GM21367 (cell line): ENCODE measurements at regions not wholly inside any gene's neighbourhood (a gene's known extent, or its start where the extent isn't known, plus 50 kb on each side); places are given as distances from the start of the nearest gene placed in this dataset.
A peak's percentile ranks its signal among the peaks of the same experiment; 100 is the strongest.

Experiments used
- ATAC-seq: cut with Tn5 transposase; IDR thresholded peaks from one replicate; pipeline ENCODE4 v1.9.1; 2021; ENCODE audit not compliant: unreplicated experiment

DNA sequence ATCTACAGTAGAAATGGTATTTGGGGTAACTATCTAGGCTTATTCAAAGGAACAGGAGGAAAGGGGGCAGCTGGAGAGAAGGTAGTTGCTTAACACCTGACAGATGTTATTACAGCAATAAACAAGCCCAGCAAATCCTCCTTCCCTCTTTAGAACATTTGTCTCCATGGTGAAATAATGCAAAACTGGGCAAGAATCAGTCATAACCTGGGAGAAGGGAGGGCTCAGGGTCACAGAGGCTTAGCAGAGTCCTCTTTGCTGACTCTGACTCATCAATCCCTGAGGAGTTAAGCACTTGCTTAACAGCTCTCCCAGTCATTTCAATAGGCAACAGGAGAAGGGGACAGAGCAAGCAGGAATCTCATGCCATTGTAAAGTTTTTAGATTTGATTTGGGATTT, 230.3 kb downstream of the IBTK start:
- ATAC-seq, result no peak

DNA sequence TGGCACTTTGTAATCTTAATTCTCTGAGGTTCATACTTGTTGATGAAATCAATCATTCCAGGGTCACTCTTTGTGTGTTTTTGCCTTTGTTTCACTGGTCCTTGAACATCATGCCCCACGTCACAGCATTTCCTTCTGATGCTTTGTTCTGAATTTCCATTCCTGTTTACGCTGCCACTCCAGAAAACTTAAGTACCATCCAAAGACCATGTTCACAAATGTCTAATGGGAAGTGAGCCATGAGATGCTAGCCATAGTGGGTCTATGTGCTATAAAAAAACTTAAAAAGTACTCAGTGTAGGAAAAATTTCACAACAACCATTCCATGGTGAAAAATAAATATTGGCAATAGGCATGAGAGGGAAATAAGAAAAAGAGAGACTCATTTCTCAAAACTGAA, 232.0 kb downstream of the IBTK start:
- ATAC-seq, result no peak

DNA sequence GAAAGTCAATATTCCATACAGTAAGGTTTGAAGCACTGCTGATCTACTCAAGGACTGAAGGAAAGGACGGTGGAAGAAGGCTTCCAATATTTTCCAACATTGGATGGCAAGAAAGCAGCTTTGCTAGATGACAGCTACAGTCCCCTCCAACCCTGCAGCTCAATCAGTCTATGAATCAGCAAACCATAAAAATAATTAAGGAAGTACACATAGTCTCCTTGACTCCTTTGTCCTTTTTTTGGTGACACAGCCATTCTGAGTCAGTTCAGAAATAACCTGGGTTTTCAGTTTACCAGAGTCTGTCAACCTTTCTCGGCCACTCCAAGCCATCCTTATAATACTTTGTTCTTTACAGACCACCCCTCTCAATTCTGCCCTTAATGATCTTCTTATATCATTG, 232.5 kb downstream of the IBTK start:
- no peak for ATAC-seq

DNA sequence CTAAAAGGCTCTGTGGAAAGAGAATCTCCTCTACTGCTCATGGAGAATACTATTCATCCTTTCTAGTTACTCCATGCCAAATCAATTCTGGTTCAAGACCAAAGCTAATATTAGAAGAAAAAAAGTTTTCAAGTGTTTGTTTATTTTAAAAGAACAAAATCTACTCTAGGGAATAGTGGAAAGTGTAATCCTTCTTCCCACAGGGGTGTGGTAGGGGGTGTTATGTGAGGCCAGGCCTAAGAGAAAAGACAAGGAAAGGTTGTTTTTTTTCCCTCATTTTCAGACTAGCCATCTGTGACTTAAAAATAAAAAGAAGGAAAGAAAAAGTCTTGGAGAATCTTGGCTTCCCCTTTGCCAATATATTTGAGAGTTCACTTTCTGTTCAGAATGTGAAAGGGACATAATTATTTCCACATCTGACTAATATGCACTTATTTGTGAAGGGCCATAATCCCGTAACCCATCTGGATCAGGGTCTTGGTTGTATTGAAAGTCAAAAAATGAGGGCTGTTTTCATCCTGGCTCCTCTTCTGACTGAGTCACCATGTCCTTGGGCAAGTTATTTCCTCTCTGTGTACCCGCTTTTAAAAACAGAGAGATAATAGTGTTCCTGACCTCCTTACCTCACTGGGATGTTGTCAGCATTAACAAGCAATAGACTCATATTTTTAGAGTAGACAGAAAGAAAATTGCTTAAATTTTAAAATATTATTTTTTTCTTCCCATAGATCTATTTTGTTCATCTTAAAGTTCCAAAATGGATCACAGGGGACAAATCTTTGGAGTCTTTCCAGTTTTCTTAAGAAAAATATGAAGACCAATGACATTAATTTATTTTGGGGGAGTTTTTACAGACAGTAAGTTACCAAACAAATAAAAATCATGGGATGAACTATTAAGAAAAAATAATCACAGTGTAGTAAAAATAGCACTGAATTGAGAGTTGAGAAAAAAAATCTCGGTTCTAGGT, 233.7 kb downstream of the IBTK start:
- no peak for ATAC-seq

DNA sequence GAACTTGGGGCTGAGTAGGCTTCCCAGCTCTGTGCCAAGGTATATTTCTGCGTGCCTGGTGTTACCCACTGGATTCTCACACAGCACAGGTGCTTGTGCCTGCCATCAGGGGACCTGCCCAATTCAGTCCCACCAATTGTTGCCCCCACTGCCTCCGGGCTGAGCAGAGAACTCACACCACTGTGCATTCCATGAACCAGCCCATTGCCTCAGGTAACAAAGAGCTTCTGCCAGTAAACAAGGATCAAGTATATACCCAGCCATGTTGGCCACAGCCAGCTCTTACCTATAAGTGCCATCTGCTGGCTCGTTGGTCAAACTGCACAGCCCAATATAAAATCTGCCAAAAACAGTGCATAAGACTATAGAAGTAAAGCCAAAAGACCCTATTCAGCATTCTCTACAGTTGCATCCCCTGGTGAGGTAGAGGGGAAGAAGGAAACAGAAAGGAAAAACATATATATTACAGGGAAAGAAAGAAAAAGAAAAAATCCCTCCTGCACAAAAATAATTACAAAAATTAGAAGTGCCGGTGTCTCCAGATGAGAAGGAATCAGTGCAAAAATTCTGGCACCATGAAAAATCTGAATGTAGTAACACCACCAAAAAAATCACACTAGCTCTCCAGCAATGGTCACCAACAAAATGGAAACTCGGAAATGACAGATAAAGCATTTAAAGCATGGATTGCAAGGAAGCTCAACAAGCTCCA, 241.4 kb downstream of the IBTK start:
- peak; percentile 88 for ATAC-seq

DNA sequence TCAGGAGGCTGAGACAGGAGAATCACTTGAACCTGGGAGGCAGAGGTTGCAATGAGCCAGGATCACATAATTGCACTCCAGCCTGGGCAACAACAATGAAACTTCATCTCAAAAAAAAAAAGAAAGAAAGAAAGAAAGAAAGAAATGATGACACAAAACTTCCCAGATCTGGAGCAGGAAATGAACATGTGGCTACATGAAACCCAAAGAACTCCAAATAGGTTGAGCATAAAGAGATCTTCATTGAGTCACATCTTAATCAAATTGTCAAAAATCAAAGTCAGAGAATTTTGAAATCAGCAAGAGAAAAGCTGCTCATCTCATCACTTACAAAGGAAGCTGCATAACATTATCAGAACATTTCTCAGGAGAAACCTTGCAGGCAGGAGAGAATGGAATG, 247.0 kb downstream of the IBTK start:
- no peak for ATAC-seq

DNA sequence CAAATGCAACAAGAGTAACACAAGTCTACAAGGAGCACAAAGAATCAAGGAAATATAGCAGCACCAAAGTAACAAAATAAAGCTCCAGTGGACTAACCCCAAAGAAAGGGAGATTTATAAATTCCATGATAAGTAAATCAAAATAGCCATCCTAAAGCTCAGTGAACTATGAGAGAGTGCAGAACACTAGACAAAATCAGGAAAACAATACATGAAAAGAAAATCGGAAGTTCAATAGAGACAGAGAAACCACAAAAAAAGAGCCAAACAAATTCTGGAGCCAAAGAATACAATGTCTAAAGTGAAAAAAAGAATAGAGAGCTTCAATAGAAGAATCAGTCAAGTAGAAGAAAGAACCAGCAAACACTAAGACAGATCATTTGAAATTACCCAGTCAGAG, 247.3 kb upstream of the TENT5A start:
- ATAC-seq, result no peak

DNA sequence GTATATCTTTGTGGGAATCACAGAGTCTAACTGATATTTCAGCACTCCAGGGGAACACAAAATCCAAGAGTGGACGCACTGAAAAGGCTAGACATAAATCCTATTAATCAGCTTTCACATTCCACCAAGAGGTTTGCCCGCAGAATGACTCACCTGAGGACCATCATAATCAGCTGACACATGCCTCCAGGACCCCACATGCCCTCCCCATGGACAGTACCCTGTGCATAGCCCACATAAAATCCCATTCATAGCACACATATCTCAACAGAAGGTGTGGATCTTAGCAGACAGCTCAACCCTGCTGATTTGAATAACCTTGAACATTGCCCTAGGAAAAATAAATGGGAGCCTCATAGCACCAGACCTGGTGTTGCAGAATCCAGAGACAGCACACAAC, 246.8 kb upstream of the TENT5A start:
- no peak for ATAC-seq

DNA sequence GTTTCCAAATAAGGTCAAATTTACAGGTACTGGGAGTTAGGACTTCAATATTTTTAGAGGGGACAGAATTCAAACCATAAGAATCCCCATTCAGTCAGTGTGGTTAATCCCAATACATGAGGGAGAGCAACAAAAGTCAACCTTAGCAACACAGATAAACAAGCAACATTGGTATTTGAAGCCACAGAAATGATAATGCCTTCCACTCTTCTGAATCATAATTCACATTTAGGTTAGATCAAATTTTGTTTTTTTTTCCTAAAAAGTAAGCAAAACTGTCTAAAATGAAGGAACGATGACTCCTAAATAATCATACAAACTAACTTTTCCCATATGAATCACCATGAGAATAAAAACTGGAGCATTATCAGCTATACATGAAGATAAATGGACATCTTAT, 246.0 kb upstream of the TENT5A start:
- no peak for ATAC-seq

DNA sequence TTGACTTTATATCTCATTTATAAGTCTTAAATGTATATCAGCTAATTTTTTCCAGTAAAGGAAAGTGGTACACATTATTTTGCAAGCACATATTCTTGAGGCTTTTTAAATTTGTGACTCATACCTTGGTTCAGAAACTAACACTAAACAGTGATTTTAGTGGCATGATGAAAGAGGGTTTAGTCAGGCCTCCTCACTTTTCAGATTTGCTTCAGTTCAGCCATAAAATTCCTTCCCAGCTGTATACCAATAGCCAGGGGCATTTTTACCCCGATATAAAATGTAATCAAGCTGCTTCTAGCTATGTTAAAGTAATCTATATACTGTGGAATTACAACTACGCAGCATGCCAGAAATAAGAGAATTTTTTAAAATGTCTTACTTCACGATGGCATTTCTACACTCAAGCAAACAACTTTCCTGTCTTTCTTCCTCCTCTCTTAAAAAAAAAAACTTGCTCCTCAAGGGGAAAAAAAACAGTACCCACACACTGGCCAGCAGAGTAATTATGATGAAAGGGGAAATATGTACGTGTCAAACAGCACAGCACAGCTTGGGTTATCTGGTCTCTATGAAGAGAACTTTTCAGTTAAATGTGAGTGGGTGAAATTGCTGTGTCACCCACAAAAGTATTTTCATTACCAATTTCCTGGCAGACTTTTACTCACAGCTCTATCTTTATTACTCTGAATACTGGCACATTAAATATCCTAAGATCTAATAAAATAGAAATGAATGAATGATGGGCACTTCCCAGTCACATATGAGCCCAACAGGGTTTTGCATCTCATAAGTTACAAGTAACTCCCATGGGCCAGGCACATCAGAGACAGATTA, 244.8 kb upstream of the TENT5A start:
- peak; percentile 65 for ATAC-seq

DNA sequence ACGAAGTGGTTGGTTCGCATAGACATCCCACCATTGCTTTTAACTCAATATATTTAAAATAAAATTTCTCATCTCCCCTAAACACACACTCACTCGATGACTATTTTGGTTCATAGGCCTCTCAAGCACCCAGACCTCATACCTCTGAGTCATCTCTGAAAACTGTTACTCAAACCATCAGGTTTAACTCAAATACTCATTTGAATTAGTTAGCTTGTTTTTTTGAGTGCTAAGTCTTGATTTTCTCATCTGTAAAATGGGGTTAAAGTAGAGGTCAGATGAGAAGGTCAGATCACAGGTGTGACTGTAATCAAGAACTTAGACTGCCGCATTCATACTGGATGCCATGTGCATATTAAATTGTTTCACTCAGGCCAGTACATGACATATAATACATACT, 243.9 kb upstream of the TENT5A start:
- no peak for ATAC-seq

DNA sequence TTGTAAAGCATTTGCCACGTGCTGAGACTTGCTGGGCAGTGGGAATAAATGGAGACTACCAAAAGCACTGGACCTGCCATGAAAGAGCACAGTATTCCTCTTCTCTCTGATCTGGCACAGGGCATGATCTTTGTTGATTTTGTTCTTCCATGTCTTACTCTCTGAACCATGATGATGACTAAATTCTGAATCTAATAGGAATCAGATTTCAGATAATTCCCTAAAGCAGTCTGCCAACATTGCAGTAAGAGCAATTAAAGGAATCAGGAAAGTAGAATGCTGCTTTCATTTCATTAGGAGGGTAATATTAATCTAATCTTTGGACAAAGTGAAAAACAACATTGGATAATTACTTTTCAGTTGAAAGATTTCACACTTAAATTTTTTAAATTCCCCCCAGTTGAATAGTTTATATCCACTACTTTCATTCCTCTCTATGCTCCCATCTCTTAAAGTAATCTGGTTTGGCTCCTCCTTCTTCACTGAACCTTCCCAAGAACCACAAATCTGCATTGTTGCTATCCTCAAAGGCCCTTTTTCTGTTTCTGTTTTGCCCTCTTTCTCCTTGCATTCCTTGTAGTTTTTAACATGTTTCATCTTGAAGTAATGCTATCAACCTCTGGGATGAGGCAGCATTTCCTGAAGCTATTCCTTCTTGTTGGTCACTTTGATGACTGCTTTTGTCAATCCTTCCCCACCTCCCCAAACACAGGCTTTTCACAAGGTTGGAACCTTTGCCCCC, 243.2 kb upstream of the TENT5A start:
- no peak for ATAC-seq

DNA sequence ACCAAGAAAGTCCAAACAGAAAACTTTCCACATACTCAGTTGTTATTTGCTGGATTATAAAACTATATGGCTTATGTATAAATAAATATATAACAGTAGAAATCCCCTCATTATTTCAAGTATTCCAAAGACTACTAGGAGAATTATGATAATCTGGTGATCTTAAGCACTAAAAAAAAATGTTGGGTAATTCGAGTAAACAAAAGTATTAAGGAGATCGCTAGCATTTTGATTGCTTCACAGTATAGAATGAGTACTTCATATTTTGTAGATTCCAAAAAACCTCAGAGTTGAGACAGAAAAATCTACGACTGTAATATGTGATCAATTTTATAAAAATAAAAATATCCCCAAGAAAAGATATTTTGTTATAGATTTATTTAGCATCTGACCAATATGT, 236.4 kb upstream of the TENT5A start:
- ATAC-seq, result no peak

DNA sequence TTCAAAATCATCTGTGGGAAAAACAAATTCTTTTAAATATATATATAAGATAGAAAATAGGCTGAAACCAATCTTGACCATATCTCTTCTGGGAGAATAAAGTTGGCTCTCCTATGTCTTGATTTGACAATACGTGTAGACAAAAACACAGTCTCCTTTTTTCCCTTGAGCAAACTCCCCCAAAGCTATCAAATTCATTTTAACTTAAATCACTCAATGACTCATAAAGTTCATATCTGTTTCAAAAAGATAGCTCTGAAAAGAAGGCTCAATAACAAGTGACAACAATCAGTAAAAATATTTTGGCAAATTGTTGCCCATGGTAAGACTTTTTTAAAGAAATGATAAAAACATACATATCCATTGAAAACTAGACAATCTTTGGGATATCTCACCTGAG, 236.0 kb upstream of the TENT5A start:
- ATAC-seq, result no peak

DNA sequence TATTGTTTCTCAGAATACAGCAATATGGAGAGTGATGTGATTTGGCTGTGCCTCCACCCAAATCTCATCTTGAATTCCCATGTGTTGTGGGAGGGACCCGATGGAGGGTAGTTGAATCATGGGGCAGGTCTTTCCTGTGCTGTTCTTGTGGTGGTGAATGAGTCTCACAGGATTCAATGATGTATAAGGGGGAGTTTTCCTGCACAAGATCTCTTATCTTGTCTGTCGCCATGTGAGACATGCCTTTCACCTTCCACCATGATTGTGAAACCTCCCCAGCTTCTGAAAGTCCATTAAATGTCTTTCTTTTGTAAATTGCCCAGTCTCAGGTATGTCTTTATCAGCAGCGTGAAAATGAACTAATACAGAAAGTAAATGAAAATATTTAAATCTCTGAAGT, 234.8 kb upstream of the TENT5A start:
- no peak for ATAC-seq

DNA sequence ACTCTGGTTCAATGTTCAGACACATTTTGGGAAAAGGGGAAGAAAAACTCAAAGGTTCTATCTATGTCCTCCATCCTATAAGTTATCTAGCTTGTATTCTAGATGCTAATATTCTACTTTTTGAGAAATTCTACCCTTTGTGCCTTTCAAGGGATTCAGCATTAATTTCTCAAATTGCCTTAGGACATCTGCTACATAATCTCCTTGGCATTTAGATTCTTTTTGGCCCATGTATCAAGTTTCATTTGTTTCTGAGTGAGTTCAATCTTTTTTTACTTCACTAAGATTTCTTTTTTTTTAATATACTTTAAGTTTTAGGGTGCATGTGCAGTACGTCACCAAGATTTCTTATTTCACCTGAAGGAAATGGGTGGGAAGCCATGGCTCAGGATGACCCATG, 232.7 kb upstream of the TENT5A start:
- ATAC-seq, result no peak

DNA sequence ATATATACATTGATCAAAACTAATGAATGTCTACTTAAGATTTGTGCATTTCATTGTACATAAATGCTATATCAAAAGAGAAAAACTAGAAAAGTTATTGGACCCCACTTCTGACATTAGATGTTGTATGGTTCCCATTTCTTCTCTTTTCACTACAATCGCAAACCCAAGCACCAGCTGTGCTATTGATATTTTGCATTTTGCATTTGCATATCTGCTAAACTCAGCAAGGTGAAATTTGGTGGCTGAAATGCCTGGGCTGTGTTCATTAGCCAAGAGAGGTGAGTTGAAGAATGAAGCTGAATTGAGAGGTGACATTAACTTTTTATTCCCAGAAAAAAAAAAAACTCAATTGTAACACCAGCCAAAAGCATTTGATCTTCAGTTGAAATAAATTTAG, 232.1 kb upstream of the TENT5A start:
- no peak for ATAC-seq

DNA sequence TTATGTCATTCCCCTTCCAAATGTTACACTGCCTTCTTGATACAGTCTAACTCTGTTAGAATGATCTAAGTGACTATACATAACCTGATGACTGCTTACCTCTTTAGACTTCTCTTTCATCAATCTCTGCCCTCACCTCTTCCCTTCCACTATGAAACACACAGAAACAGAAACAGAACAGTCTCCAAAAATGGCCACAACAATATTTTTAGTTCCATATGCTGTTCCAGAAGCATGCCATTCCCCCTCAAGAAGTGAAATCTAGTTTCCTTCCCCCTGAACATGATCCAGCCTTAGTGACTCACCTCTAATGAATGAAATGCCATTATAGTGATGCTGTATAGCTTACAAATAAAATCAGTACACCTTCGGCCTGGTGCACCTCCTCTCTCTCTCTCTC, 229.3 kb upstream of the TENT5A start:
- ATAC-seq, result no peak

DNA sequence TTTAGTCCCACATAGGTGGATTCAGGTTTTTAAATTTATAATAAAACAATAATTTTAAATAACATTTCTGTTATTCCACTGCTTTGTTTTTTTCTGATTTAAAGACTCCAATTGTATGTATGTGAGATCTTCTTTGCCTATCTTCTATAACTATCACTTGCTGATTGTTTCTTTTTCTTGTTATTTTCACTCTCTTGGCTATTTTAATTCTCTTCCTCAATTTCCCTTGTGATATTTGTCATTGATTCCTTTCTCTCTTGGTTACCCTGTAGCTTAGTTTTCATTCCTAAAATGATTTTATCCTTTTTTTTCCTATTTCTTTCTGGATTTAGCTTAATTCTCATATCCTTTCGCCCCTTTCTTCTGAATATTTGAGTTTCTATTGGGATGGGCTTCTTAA, 227.3 kb upstream of the TENT5A start:
- ATAC-seq, result no peak

DNA sequence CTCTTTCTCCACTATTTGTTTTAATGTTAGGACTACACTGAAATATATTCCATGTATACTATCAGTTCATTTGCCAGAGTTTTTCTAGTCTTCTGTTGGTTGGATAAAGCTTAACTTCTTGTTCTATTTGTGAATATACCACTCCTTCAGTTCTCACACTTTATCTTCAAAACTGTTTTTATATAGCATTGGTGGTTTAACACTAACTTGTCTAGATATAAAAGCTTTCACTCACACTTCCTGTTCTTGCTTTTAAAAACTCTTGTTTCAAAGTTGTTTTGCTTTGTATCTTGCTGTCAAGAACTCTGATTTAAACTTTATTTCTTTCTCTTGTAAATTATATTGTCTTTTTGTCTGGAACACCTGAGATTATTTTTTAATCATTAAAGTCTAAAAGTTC, 226.8 kb upstream of the TENT5A start:
- no peak for ATAC-seq

DNA sequence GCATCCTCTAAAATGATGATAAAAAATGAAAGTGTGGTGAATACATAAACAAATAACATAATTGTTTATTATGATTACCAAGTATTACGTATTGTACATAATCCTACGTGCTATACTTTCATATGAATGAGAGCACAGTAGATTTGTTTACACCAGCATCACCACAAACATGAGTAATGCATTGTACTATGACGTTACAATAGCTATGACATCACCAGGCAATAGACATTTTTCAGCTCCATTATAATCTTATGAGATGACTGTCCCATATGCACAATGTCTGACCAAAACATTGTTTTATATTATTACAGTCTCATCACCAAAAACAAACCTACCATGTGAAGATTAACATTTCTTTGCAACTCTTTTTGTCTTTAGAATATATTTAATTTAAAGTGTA, 225.7 kb upstream of the TENT5A start:
- no peak for ATAC-seq
